ENCODE measurements at regions not wholly inside any gene's neighbourhood (a gene's known extent, or its start where the extent isn't known, plus 50 kb on each side); places are given as distances from the start of the nearest gene placed in this dataset.
A peak's percentile ranks its signal among the peaks of the same experiment; 100 is the strongest.
"Not testable (repeated sequence)": the region's sequence is repeated elsewhere in the genome, so short reads cannot be mapped to it uniquely, and the experiment has no call there.

DNA sequence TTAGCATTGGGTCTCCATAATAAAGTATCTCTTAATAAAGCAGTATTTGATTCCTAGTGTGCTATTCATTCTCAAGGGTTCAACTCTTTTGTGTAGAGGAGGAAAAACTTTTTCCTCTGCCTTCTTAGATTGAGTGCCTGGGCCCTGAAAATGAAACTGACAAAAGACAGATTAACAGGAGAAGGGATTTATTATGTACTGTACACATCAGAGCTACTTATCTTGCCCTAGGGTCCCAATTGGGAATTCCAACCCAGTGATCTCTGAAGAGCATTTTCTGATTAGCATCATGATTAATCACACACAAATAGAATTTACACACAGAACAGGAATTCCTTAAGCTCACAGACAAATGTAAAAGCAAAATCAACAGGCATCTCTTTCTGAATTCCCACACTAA is 128.9 kb downstream of the CD164 start:
- no peak for DNase-seq

- DNase-seq = peak; percentile 33
These were observed 129.8 kb downstream of the CD164 start for GRCh38 chr6:109252261-109253041.

DNA sequence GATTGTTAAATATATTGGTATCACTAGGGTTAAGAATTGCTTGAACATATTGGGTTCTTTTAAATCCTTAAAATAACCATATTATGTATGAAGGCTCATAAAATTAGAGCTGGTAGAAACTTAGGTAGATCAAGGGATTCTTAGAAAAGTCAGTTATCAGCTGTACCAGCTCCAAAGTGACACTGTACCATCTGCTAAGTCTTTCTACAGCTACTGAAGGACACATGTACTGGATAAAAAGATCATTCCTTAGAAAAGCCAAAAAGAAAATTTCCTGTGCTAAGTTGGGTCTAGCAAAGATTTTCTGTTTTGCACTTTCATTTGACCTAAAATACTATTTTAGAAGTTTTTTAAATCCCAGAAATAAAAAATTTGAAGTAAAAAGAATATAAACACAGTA is 130.4 kb downstream of the CD164 start:
- no peak for DNase-seq

- not testable (repeated sequence) for DNase-seq
These were observed 131.6 kb downstream of the CD164 start for GRCh38 chr6:109250544-109251156.

GRCh38 chr6:109243863-109244825 is 138.1 kb downstream of the CD164 start:
- DNase-seq = no peak

DNA sequence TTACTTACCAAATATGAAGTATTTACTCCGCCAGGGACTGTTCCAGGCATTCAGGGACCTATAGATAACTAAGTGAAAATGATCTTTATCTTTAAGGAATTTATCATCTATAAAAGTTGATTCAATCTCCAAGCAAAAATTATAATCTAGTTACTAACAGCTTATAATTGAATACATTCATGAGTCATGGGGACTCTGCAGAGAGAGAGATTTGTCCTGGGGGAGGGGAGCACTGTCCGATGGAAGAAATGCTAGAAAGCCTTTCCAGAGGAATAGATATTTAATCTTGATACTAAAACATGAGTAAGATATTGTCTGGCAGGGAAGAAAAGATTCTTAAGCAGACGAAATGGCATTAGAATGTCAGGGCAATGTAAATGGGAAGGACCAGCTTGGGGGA is 139.3 kb downstream of the CD164 start:
- no peak for DNase-seq

DNA sequence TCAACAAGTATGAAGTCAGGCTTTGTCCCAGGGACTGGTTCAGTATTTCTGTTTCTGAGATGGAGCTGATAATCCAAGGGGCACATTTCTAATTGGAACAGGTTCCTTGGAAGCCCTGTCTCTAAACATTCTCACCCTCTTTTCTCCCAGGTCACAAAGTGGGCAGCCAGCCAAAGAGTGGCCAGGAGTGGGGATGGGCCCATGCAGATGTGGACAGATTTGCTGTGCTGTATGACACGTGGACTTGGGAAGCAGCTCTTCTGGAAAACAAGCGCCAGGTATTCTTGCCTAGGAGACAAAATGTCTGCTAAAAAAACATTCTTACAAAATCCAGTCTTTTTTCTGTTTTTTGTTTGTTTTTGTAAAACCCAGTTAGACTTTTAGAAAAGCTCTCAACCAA is 140.2 kb downstream of the CD164 start:
- DNase-seq = no peak

GRCh38 chr6:109241199-109241598 is 141.1 kb downstream of the CD164 start:
- no peak for DNase-seq

DNA sequence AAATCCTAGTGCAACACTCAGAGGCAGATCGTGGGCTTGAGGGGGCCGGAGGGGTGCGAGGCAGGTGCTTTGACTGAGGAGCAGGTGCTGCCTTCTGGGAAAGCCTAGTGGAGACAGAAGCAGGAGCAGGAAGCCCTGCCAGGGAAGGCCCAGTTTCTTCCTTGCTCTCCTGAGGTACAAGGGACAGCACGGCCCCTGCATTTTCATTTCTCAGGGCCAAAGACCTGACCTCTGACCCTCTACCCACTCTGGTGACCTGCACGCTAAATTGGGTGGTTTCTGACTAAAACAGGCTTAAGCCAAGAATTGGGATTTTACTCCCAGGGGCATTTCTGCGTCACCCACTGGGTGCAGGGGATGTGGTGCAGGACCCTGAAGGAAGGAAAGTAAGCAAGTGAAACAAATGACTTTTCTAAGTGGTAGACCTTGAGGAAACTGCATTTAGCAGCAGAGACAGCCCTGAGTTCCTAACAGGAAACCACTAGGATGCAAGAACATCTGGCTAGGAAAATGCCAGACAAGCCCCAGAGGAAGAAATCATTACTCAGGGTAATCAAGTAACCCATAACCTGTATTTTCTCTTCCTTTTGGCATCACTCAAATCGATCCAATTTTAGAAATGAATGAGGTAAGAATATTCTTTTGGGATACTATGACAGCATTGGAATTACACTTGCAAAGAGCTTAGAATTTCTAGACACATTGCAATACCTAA is 141.7 kb downstream of the CD164 start:
- DNase-seq = no peak

DNA sequence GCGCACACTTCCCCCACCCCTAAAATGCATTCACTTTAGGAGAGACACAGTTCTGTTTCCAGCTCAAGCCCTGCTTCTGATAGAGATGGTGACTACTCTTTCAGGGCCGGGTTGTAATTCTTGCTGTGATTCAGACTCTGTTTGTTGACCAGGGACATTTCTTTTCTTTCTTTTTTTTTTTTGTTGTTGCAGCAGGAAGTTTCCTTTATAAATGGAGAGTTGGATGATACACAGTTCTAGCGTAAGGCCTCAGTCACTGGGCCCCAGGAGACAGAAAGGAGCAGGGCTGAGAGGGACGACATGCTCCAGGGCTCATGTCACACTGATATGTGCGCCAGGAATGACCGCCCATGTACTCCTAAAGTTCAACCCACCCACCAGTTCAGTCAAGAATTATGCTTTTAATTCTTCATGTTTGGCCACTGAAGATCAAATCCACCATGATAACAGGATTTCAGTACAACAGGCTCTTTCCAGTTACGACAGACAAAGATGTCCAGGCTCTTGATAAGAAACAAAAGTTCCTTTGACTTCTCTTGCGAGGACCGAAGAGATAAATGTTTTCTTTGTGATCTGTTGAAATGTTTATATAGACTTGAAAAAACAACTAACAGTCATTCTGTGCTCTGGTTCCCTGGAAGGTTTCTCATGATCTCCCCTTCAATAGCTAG is 142.5 kb downstream of the CD164 start:
- DNase-seq = no peak

DNA sequence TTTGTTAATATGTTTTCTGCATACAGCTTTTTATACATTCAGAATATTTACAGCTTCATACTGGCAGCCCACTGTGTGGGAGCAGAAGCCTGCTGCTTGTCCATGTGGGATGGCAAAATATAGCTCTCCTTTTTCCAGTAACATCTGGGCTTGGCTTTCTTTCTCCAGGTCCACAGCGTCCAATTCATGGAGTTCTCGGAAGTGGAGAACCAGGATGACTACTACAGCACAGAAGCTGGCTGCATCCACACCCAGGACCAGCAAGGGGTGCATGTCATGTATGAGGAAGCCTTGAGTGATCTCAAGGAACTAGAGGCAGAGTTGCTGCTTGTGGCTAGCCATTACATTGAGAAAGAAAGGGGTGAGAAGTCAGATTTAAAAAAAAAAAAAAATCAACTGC is 143.1 kb downstream of the CD164 start:
- DNase-seq = no peak

DNA sequence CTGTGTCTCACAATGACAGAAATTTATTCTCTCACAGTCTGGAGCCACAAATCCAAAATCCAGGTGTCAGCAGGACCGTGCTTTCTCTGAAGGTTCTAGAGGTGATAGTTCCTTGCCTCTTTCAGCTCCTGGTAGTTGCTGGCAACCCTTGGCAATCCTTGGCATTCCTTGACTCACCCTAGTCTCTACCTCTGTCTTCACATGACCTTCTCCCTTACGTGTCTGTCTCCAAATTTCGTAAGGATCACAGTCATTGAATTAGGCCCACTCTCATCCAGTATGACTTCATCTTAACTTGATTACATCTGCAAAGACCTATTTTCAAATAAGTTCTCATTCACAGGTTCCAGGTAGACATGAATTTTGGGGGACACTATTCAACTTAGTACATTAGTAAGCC is 143.1 kb downstream of the CEP57L1 start:
- DNase-seq = no peak

- DNase-seq = no peak
These were observed 142.7 kb downstream of the CEP57L1 start for GRCh38 chr6:109237986-109238329.

DNA sequence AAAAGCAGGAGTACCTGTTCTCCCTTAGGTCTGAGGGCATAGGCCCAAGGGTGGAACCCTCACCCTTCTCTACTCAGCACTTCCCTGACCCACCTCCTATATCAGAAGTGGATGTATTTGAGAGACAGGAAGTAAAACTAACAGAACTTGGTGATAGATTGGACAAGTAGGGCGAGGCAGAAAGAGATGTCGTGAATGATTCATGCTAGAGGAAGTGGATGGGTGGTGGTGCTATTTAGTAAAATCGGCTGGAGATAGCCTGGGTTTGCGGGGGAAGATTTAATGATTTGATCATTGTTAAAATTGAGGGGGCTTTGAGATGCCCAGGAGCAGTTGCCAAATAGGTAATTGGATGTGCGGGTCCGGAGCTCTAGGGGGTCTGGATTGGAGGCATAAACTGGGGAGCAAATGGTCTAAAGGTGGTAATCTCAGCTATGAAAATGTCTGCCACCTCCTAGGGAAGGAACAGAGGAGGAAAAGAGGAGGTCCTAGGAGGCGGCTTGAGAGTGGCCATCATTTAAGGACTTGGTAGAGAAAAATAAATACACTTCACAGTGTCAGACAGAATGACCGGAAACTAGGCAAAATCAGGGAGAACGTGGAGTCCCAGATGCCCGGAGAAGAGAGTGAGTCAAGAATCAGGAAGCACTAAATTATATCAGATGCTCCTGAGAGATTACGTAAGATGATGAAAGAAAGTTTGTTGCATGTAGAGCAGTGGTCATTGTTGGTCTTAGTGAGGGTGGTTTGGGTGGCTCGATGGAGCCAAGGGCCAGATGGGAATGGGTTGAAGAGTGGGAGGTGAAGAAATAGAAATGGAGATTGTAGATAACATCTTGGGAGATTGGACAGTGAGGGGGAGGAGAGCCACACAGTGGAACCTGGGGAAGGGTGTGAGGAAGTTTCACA is 142.0 kb downstream of the CEP57L1 start:
- DNase-seq = no peak

GRCh38 chr6:109236115-109237076 is 141.1 kb downstream of the CEP57L1 start:
- peak; percentile 57 for DNase-seq

DNA sequence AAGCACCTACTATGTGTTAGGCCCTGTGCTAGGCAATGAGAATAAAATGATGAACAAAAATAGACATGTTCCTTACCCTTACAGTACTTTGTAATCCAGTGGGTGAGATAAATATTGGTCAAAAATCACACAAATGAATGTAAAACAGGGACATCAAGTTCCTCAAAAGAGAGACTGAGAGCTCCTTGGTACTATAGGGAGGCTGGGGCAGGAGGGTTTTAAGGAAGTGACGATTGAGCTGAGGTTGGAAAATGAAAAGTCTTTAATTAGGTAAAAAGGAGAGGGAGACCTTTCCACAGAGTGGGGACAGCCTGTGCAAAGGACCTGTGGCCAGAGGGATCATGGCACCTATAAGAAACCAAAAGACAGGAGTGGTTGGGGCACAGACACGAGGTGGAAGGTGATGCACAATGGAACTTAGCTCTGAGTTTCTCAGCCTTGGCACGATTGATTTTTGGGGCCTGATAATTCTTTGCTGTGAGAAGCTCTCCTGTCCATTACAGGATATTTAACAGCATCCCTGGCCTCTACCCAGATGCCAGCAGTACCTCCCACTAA is 140.3 kb downstream of the CEP57L1 start:
- no peak for DNase-seq

DNA sequence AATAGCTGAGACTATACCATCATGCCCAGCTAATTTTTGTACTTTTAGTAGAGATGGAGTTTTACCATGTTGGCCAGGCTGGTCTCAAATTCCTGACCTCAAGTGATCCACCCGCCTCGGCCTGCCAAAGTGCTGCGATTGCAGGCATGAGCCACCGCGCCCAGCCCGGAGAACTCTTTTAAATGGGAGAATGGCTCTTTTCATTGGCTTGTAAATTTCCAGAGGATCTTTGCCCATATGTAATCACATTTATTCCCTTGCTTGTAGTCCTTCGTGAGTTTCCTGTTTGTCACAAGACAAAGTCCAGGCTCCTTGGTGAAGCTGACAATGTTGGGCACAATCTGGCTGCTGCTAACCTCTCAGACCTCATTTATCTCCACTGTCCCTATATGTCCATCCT is 135.1 kb downstream of the CEP57L1 start:
- DNase-seq = no peak

DNA sequence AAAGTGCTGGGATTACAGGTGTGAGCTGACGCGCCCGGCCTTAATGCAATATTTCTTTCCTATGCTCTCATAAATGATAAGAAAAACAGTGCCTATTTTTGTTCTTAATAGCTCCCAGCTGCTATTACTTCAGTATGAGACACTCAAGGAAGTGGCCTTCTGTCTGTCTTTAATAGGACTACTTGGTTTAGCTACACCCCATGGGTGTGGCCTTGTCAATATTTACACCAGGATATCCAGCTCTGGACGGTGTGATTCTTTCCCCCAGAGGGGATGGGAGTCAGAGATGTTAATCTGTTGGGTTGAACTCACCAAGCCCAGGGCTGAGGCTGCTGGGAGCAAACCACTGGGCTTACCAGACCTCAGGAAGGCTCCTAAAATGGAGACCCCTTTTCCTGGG is 134.2 kb downstream of the CEP57L1 start:
- DNase-seq = no peak

- no peak for DNase-seq
These were observed 132.3 kb downstream of the CEP57L1 start for GRCh38 chr6:109227646-109228045.

GRCh38 chr6:109226353-109226752 is 131.0 kb downstream of the CEP57L1 start:
- no peak for DNase-seq
